Smooth muscle cell of the brain vasculature (primary cell): ENCODE measurements at regions not wholly inside any gene's neighbourhood (a gene's known extent, or its start where the extent isn't known, plus 50 kb on each side); places are given as distances from the start of the nearest gene placed in this dataset.

Experiments used
- DNase-seq: peaks from one replicate; pipeline ENCODE4 v3.0.0-alpha.2; 2012; ENCODE audit warnings: low read depth, low spot score

GRCh38 chrX:4277122-4277521, 563.7 kb upstream of the PRKX start:
- no peak for DNase-seq

GRCh38 chrX:4268676-4269075, 555.2 kb upstream of the PRKX start:
- DNase-seq = no peak

DNA sequence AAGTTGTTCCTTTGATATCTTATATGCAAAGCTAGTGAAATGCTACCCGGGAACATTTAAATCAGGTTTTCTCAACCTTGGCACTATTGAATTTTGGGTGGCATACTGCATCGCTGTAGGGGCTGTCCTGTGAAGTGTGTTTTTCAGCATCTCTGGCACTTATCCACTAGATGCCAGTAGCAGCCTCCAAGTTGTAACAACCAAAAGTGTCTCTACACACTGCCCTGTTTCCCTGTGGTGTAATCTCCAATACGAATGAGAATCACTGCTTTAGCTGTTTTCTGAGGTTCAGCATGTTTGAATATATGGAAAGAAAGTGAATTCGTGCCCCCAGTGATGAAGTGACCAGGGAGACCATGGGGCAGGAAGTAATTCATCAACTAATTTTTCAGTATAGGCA, 551.6 kb upstream of the PRKX start:
- no peak for DNase-seq

DNA sequence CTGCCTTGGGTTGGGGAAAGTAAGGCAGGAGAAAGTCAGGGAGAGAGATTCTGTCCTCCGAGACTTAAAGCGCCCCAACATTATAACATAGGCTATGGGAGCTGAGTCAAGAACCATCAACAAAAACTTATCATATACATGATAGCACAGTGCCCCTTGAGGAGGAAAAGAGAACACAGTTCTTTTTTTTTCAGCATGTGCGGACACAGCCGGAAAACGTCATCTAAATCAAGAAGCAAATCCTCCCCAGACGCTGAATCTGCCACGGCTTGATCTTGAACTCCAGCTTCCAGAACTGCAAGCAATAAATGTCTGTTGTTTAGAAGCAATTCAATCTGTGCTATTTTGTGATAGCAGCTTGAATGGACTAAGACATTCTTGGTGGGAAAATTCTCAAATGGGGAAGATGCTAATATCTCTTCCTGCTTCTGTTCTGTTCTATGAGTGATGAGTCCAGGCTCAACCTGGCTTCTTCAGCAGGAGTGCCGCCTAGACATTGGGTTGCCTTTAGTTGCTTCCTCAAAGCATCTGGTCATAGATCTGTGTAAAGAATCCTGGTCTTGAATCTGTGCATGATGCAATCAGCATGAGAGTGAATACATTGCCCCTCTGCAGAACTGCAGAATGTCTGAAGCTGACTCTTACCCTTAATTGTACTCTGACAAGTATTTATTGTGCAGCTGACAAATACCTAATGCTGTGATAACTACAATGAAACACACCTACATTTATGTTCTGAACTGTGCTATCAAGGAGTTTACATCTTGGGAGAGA, 549.8 kb upstream of the PRKX start:
- no peak for DNase-seq

DNA sequence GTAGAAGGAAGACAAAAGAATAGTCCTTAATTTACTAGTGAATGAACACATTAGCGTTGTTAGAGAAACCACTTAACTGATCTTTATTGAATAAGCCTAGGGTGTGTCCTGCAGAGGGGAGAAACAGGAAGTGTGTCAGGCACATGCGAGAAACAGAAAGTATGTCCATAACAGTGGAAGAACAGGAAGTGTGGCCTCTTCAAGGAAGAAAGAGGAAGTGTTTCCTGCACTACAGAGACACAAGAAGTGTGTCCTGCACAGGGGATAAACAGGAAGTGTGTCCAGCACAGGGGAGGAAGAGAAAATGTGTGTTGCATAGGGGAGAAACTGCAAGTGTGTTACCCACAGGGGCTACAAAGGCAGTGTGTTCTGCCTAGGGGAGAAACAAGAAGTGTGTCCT, 539.6 kb upstream of the PRKX start:
- no peak for DNase-seq

DNA sequence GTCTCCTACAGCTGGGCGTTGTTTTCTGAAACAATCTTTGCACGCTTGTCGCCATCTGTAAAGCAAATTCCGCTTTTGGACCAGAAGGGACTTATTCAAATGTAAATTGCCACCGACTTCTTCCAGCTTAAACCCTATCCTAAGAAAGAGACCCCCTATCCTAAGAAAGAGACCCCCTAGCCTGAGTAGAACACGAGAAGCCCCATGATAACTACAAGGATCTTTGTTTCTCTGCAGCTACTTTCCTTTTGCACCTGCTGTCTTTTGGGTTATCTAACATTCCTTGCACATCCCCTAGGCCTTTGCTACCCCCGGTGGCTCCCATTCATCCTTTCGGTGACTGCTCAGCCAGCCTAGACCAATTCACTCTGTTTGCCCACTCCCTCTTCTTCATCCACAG, 536.0 kb upstream of the PRKX start:
- DNase-seq = no peak

DNA sequence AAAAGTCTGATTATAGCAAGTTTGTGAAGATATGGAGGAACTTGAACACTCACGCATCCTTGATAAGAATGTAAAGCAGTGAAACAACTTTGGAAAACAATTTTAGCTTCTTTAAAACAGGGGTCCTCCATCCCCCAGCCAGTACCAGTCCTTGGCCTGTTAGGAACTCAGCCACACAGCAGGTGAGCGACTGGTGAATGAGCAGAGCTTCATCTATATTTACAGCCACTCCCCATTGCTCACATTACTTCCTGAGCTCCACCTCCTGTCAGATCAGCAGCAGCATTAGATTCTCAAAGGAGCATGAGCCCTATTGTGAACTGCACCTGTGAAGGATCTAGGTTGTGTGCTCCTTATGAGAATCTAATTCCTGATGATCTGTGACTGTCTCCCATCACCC, 530.3 kb upstream of the PRKX start:
- DNase-seq = no peak

DNA sequence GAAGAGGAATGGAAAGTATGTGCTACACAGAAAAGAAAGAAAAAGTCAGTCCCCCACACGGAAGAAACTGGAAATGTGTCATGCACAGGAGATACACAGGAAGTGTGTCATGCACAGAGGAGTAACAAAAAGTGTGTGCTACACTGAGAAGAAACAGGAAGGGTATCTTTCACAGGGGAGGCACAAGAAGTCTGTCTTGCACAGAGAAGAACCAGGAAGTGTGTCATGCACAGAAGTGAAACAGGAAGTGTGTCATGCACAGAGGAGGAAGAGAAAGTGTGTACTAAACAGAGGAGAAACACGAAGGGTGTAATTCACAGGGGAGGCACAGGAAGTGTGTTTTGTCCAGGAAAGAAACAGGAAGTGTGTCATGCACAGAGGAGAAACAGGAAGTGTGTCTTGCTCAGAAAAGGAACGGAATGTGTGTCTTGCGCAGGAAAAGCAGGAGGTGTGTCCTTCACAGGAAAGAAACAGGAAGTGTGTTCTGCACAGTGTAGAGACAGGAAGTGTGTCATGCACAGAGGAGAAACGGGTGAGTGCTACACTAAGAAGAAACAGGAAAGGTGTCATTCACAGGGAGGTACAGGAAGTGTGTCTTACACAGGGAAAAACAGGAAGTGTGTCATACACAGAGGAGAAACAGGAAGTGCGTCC, 527.2 kb upstream of the PRKX start:
- DNase-seq = no peak

GRCh38 chrX:4239650-4240540, 526.4 kb upstream of the PRKX start:
- no peak for DNase-seq

DNA sequence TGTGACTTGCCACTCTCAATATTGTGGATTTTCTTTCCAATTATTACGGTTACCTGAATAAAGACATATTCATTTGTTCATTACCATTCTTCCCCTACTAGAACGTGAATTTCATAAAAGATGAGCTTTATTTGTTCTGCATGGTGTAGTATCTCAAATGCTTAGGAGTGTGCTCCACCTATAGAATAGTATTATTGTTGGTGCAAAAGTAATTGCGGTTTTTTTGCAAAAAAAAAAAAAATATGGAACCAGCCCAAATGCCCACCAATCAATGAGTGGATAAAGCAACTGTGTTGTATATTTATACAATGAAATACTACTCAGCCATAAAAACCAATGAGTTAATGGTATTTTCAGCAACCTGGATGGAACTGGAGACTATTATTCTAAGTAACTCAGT, 525.5 kb upstream of the PRKX start:
- DNase-seq = no peak

DNA sequence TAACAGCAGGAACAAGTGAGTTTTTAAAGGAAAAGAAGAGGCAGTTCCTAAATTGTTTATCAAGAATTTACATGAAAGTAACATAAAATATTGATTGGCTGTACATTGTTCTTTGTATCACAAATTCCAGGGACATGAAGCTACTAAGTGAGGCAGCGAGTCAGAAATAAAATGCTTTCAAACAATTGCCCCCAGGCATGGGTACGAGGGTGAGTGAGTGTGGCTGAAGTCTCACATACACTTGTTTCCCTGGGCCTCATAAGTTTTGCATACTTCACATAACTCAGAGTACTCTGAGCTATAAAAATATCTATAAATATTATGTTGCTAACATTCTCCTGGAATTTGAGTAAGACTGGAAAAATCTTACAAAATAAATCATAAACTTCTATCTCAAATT, 511.6 kb upstream of the PRKX start:
- no peak for DNase-seq

- DNase-seq = no peak
Measured at GRCh38 chrX:4206941-4207340, 493.5 kb upstream of the PRKX start.

DNA sequence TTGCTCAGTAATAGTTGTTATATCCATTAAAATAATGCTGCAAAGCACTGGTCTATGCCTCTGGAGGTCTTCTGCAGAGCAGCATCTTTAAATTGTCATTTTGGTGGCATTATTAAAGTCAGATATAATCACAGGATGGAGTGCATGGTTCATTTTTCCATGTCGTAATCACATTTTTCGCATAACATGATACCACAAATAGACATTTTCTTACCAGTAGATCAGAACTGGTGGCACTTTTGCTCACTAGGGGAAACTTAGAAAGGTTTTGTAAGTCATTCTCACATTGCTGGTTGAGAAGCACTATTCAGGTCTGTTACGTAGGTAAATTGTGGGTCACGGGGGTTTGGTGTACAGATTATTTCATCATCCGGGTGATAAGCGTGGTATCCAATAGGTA, 484.5 kb upstream of the PRKX start:
- no peak for DNase-seq

GRCh38 chrX:4193500-4194155, 480.2 kb upstream of the PRKX start:
- DNase-seq = no peak

GRCh38 chrX:4186331-4186730, 472.9 kb upstream of the PRKX start:
- no peak for DNase-seq

- DNase-seq = no peak
Measured at GRCh38 chrX:4185086-4185485, 471.6 kb upstream of the PRKX start.

- DNase-seq = no peak
Measured at GRCh38 chrX:4182408-4182806, 469.0 kb upstream of the PRKX start.

GRCh38 chrX:4181782-4182407, 468.4 kb upstream of the PRKX start:
- DNase-seq = no peak

DNA sequence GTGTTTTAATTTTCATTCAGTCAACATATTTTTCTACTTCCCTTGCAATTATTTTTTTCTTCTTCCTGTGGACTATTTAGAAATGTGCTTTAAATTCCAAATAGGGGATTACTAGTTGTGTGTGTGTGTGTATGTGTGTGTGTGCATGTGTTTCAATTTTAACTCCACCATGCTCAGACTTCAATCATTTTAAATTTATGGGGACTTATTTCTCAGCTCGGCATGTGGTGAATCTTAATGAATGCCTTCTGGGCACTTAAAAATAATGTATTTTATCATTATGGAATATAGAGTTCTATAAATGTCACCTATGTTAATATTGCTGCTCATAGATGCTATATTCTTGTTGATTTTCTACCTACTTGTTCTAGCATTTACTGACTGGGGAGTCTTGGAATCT, 465.6 kb upstream of the PRKX start:
- no peak for DNase-seq

DNA sequence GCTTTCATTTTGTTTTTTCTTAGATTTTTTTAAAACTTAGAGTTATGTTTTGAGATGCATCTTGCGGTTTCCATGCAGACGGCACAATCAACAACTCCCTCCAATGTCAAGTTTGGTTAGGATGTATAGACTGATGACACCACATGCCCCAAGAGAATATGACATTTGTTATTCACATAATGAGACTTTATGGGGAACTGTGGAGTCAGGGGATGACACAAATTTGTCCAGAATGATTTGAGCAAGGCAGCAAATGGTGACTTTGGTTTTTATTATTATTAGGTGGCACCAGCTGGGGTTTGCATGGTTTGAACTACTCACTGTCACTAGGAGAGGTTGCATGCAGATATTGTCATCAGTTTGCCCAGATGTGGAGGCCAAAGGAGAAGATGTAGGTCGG, 461.8 kb upstream of the PRKX start:
- DNase-seq = no peak

- no peak for DNase-seq
Measured at GRCh38 chrX:4173743-4174142, 460.3 kb upstream of the PRKX start.

DNA sequence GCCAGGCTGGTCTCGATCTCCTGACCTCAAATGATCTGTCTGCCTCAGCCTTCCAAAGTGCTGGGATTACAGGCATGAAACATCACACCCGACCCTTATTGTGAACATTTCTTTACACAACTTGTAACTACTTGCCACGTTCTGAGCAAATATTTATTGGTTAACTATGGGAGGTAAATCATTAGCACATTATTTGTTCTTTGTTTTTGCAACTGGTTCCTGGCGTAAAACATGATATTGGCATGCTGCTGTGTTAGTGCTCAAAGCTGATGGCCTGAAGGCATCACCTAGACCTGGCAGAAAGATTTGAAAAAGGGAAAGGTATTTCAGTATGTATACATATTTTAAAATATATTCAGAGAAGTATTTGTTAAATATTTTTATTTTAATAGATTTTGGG, 438.3 kb upstream of the PRKX start:
- no peak for DNase-seq
